Transverse colon (tissue), 4 donors: ENCODE measurements at regions not wholly inside any gene's neighbourhood (a gene's known extent, or its start where the extent isn't known, plus 50 kb on each side); places are given as distances from the start of the nearest gene placed in this dataset.

Source experiments
- POLR2A ChIP-seq: fragments of 450-650 bp; IDR thresholded peaks from one replicate; pipeline ENCODE4 v1.6.1; 2016; ENCODE audit warnings: antibody characterized with exemption, mild to moderate bottlenecking, moderate library complexity
- POLR2AphosphoS5 ChIP-seq, 3 donors: sonication (generic); formaldehyde crosslinking; IDR thresholded peaks; one replicate each; pipeline ENCODE4 v1.6.1; 2016; ENCODE audit warnings: antibody characterized with exemption in 3 of 3
- TF ChIP-seq, protein P1 (sequence below), 5 experiments: fragments of 200-600 bp in 3 of 5; fragments of 450-650 bp in 2 of 5; sonication (generic) in 3 of 5; IDR thresholded peaks; 1 replicate in 2 of 5; 2 replicates in 3 of 5; pipeline ENCODE4 v1.5.1; 2016 to 2017; ENCODE audit warnings: antibody characterized with exemption in 5 of 5, inconsistent platforms in 3 of 5, mild to moderate bottlenecking in 2 of 5, moderate library complexity in 1 of 5

- TF ChIP-seq, protein P1, sequence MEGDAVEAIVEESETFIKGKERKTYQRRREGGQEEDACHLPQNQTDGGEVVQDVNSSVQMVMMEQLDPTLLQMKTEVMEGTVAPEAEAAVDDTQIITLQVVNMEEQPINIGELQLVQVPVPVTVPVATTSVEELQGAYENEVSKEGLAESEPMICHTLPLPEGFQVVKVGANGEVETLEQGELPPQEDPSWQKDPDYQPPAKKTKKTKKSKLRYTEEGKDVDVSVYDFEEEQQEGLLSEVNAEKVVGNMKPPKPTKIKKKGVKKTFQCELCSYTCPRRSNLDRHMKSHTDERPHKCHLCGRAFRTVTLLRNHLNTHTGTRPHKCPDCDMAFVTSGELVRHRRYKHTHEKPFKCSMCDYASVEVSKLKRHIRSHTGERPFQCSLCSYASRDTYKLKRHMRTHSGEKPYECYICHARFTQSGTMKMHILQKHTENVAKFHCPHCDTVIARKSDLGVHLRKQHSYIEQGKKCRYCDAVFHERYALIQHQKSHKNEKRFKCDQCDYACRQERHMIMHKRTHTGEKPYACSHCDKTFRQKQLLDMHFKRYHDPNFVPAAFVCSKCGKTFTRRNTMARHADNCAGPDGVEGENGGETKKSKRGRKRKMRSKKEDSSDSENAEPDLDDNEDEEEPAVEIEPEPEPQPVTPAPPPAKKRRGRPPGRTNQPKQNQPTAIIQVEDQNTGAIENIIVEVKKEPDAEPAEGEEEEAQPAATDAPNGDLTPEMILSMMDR (IDR thresholded peaks at IDR 0.05): no peak
- TF ChIP-seq POLR2A (no peak), POLR2AphosphoS5 (IDR thresholded peaks at IDR 0.05) (no peak)
Observed at GRCh38 chr4:35690271-35690670, 554.0 kb downstream of the ARAP2 start.
